ENCODE measurements at regions not wholly inside any gene's neighbourhood (a gene's known extent, or its start where the extent isn't known, plus 50 kb on each side); places are given as distances from the start of the nearest gene placed in this dataset.

- TF ChIP-seq CTCF (IDR thresholded peaks at IDR 0.05): no peak
- no peak for TF ChIP-seq POLR2A (IDR thresholded peaks at IDR 0.05)
- no peak for TF ChIP-seq EP300 (IDR thresholded peaks at IDR 0.05)
- no peak for TF ChIP-seq POLR2AphosphoS5 (IDR thresholded peaks at IDR 0.05)
Measured at GRCh38 chr15:58298879-58299850, 132.6 kb upstream of the LIPC start.
